Liver (tissue), 7 donors: ENCODE measurements at regions not wholly inside any gene's neighbourhood (a gene's known extent, or its start where the extent isn't known, plus 50 kb on each side); places are given as distances from the start of the nearest gene placed in this dataset.

Source experiments
- DNase-seq: peaks from one replicate; pipeline ENCODE4 v3.0.0-alpha.2; 2017; ENCODE audit warnings: low spot score
- H3K27ac ChIP-seq, 2 donors: one replicate each; pipeline ENCODE4 v1.7.0; 2013; ENCODE audit warnings: inconsistent platforms in 2 of 2, low read length in 2 of 2, control low read depth in 1 of 2, low read depth in 1 of 2, mild to moderate bottlenecking in 1 of 2
- H3K27me3 ChIP-seq, 4 donors: one replicate each; pipeline versions ENCODE4 v1.6.1 to v1.7.0; 2013; ENCODE audit warnings: low read length in 3 of 4, inconsistent platforms in 1 of 4, mild to moderate bottlenecking in 1 of 4, moderate library complexity in 1 of 4; ENCODE audit not compliant: control insufficient read depth in 4 of 4, insufficient read depth in 4 of 4
- H3K36me3 ChIP-seq, 4 donors: one replicate each; pipeline versions ENCODE4 v1.6.1 to v1.7.0; 2013; ENCODE audit warnings: low read length in 3 of 4, mild to moderate bottlenecking in 3 of 4, low read depth in 1 of 4, moderate library complexity in 1 of 4; ENCODE audit not compliant: control insufficient read depth in 4 of 4, insufficient read depth in 3 of 4
- H3K4me1 ChIP-seq, 4 donors: one replicate each; pipeline versions ENCODE4 v1.6.1 to v1.7.0; 2013; ENCODE audit warnings: low read length in 3 of 4, mild to moderate bottlenecking in 3 of 4, moderate library complexity in 1 of 4; ENCODE audit not compliant: control insufficient read depth in 4 of 4, insufficient read depth in 4 of 4
- H3K4me3 ChIP-seq, 3 donors: one replicate each; pipeline versions ENCODE4 v1.6.1 to v1.7.0; 2013; ENCODE audit warnings: low read length in 3 of 3, control low read depth in 1 of 3, low read depth in 1 of 3, mild to moderate bottlenecking in 1 of 3
- H3K9ac ChIP-seq, 2 donors: one replicate each; pipeline ENCODE4 v1.7.0; 2013; ENCODE audit warnings: low read length in 2 of 2, mild to moderate bottlenecking in 2 of 2, moderate library complexity in 2 of 2, control low read depth in 1 of 2, low read depth in 1 of 2
- H3K9me3 ChIP-seq, 4 donors: one replicate each; pipeline versions ENCODE4 v1.6.1 to v1.7.0; 2013; ENCODE audit warnings: low read length in 3 of 4; ENCODE audit not compliant: control insufficient read depth in 4 of 4
- EGR1 ChIP-seq, 2 donors: IDR thresholded peaks; 2 replicates each; pipeline ENCODE4 v1.6.1; 2016 to 2018; ENCODE audit warnings: antibody characterized with exemption in 2 of 2, low read depth in 2 of 2
- FOXA1 ChIP-seq: IDR thresholded peaks from 2 replicates; pipeline ENCODE4 v1.6.1; 2016; ENCODE audit warnings: antibody characterized with exemption
- FOXA2 ChIP-seq: IDR thresholded peaks from 2 replicates; pipeline ENCODE4 v1.6.1; 2016; ENCODE audit warnings: antibody characterized with exemption
- GABPA ChIP-seq, 2 donors: IDR thresholded peaks in 1 of 2; conservative IDR thresholded peaks in 1 of 2; 2 replicates each; pipeline ENCODE4 v1.6.1; 2016; ENCODE audit warnings: antibody characterized with exemption in 2 of 2, mild to moderate bottlenecking in 1 of 2, moderate library complexity in 1 of 2
- HNF4A ChIP-seq, 2 donors: conservative IDR thresholded peaks; 2 replicates each; pipeline ENCODE4 v1.6.1; 2016; ENCODE audit warnings: antibody characterized with exemption in 2 of 2, mild to moderate bottlenecking in 2 of 2
- HNF4G ChIP-seq: IDR thresholded peaks from 2 replicates; pipeline ENCODE4 v1.6.1; 2016; ENCODE audit warnings: antibody characterized with exemption
- JUND ChIP-seq, 2 donors: IDR thresholded peaks; 2 replicates each; pipeline ENCODE4 v1.6.1; 2016; ENCODE audit warnings: antibody characterized with exemption in 2 of 2
- NR2F2 ChIP-seq: IDR thresholded peaks from 2 replicates; pipeline ENCODE4 v1.6.1; 2016; ENCODE audit warnings: antibody characterized with exemption
- RAD21 ChIP-seq, 2 donors: IDR thresholded peaks; 2 replicates each; pipeline ENCODE4 v1.6.1; 2016; ENCODE audit warnings: antibody characterized with exemption in 2 of 2, mild to moderate bottlenecking in 2 of 2
- RXRA ChIP-seq, 2 donors: IDR thresholded peaks; 2 replicates each; pipeline ENCODE4 v1.6.1; 2017 to 2018; ENCODE audit warnings: antibody characterized with exemption in 2 of 2, mild to moderate bottlenecking in 1 of 2
- SP1 ChIP-seq: IDR thresholded peaks from 2 replicates; pipeline ENCODE4 v1.6.1; 2018; ENCODE audit warnings: antibody characterized with exemption, mild to moderate bottlenecking
- TAF1 ChIP-seq: conservative IDR thresholded peaks from 2 replicates; pipeline ENCODE4 v1.6.1; 2016; ENCODE audit warnings: antibody characterized with exemption, mild to moderate bottlenecking
- YY1 ChIP-seq: IDR thresholded peaks from 2 replicates; pipeline ENCODE4 v1.6.1; 2016; ENCODE audit warnings: antibody characterized with exemption, mild to moderate bottlenecking
- TF ChIP-seq, protein P1 (sequence below): IDR thresholded peaks from 2 replicates; pipeline ENCODE4 v1.6.1; 2016; ENCODE audit warnings: antibody characterized with exemption
- TF ChIP-seq, protein P2 (sequence below): IDR thresholded peaks from 2 replicates; pipeline ENCODE4 v1.6.1; 2016; ENCODE audit warnings: antibody characterized with exemption
- TF ChIP-seq, protein P3 (sequence below): IDR thresholded peaks from 2 replicates; pipeline ENCODE4 v1.6.1; 2016; ENCODE audit warnings: antibody characterized with exemption
- TF ChIP-seq, protein P4 (sequence below): IDR thresholded peaks from 2 replicates; pipeline ENCODE4 v1.6.1; 2016; ENCODE audit warnings: antibody characterized with exemption, mild to moderate bottlenecking
- TF ChIP-seq, protein P5 (sequence below): fragments of 150-350 bp; IDR thresholded peaks from 2 replicates; pipeline ENCODE4 v1.5.1; 2017; ENCODE audit warnings: improper control_type of control experiment, low read depth, low read length; ENCODE audit not compliant: missing input control
- donor health status: healthy.
- donor health status: healthy.
- donor health status: healthy.
- donor health status: healthy.

DNA sequence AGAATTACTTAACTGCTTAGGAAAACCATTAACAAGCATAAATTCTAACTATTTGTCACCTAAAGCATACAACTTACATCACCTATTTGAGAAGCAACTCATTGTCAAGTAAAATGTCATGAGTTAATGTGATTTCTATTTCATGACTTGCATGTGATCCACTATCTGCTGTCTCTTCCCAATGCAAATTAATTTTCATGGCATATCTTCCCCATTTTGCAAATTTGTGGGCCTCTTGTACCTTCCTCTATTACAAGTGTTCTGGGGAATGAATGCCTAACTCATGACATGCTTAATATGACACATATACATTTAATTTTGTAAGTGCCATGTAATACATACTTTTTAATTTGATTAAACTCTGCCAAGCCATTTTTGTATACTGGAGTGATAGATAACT lies 81.1 kb upstream of the EDNRB start:
- Histone ChIP-seq H3K27me3 (no peaks in the 10 kb centered on the region), H3K9ac (no peak overlapping the region), H3K27ac (no peak overlapping the region), H3K36me3 (no peaks in the 10 kb centered on the region), H3K9me3 (peaks cover 0 to 9% (median 0%) of the 10 kb centered on the region in 4 donors), H3K4me1 (no peaks in the 10 kb centered on the region), H3K4me3 (no peak overlapping the region)
- DNase-seq, result no peak
- TF ChIP-seq, protein P1, sequence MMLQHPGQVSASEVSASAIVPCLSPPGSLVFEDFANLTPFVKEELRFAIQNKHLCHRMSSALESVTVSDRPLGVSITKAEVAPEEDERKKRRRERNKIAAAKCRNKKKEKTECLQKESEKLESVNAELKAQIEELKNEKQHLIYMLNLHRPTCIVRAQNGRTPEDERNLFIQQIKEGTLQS, result no peak
- TF ChIP-seq RXRA (IDR thresholded peaks at IDR 0.05), result no peak
- TF ChIP-seq, protein P2, sequence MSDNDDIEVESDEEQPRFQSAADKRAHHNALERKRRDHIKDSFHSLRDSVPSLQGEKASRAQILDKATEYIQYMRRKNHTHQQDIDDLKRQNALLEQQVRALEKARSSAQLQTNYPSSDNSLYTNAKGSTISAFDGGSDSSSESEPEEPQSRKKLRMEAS, result no peak
- TF ChIP-seq FOXA2, result no peak
- no peak for TF ChIP-seq RAD21 (IDR thresholded peaks at IDR 0.05)
- TF ChIP-seq HNF4G, result no peak
- no peak for TF ChIP-seq YY1
- no peak for TF ChIP-seq TAF1
- no peak for TF ChIP-seq NR2F2
- no peak for TF ChIP-seq EGR1 (IDR thresholded peaks at IDR 0.05; ENCODE audit: low read depth in 2 of 2)
- TF ChIP-seq, protein P3, sequence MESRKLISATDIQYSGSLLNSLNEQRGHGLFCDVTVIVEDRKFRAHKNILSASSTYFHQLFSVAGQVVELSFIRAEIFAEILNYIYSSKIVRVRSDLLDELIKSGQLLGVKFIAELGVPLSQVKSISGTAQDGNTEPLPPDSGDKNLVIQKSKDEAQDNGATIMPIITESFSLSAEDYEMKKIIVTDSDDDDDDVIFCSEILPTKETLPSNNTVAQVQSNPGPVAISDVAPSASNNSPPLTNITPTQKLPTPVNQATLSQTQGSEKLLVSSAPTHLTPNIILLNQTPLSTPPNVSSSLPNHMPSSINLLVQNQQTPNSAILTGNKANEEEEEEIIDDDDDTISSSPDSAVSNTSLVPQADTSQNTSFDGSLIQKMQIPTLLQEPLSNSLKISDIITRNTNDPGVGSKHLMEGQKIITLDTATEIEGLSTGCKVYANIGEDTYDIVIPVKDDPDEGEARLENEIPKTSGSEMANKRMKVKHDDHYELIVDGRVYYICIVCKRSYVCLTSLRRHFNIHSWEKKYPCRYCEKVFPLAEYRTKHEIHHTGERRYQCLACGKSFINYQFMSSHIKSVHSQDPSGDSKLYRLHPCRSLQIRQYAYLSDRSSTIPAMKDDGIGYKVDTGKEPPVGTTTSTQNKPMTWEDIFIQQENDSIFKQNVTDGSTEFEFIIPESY, result no peak
- no peak for TF ChIP-seq JUND (IDR thresholded peaks at IDR 0.05)
- no peak for TF ChIP-seq HNF4A (conservative IDR thresholded peaks at IDR 0.05)
- TF ChIP-seq GABPA (IDR thresholded peaks at IDR 0.05 in 1 of 2, conservative IDR thresholded peaks at IDR 0.05 in 1 of 2), result no peak
- TF ChIP-seq, protein P4, sequence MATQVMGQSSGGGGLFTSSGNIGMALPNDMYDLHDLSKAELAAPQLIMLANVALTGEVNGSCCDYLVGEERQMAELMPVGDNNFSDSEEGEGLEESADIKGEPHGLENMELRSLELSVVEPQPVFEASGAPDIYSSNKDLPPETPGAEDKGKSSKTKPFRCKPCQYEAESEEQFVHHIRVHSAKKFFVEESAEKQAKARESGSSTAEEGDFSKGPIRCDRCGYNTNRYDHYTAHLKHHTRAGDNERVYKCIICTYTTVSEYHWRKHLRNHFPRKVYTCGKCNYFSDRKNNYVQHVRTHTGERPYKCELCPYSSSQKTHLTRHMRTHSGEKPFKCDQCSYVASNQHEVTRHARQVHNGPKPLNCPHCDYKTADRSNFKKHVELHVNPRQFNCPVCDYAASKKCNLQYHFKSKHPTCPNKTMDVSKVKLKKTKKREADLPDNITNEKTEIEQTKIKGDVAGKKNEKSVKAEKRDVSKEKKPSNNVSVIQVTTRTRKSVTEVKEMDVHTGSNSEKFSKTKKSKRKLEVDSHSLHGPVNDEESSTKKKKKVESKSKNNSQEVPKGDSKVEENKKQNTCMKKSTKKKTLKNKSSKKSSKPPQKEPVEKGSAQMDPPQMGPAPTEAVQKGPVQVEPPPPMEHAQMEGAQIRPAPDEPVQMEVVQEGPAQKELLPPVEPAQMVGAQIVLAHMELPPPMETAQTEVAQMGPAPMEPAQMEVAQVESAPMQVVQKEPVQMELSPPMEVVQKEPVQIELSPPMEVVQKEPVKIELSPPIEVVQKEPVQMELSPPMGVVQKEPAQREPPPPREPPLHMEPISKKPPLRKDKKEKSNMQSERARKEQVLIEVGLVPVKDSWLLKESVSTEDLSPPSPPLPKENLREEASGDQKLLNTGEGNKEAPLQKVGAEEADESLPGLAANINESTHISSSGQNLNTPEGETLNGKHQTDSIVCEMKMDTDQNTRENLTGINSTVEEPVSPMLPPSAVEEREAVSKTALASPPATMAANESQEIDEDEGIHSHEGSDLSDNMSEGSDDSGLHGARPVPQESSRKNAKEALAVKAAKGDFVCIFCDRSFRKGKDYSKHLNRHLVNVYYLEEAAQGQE, result no peak
- TF ChIP-seq SP1, result no peak
- TF ChIP-seq, protein P5, sequence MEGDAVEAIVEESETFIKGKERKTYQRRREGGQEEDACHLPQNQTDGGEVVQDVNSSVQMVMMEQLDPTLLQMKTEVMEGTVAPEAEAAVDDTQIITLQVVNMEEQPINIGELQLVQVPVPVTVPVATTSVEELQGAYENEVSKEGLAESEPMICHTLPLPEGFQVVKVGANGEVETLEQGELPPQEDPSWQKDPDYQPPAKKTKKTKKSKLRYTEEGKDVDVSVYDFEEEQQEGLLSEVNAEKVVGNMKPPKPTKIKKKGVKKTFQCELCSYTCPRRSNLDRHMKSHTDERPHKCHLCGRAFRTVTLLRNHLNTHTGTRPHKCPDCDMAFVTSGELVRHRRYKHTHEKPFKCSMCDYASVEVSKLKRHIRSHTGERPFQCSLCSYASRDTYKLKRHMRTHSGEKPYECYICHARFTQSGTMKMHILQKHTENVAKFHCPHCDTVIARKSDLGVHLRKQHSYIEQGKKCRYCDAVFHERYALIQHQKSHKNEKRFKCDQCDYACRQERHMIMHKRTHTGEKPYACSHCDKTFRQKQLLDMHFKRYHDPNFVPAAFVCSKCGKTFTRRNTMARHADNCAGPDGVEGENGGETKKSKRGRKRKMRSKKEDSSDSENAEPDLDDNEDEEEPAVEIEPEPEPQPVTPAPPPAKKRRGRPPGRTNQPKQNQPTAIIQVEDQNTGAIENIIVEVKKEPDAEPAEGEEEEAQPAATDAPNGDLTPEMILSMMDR, result no peak
- no peak for TF ChIP-seq FOXA1
